ENCODE measurements at regions not wholly inside any gene's neighbourhood (a gene's known extent, or its start where the extent isn't known, plus 50 kb on each side); places are given as distances from the start of the nearest gene placed in this dataset.

- Histone ChIP-seq H3K9ac (peak overlapping the region; percentile 62), H3K4me2 (peak overlapping the region; percentile 18; the same call in 1 of the 2 replicates), H3K79me2 (ENCODE audit: insufficient read depth) (no peaks in the 10 kb centered on the region), H3K27me3 (ENCODE audit: insufficient read depth) (no peaks in the 10 kb centered on the region), H3K36me3 (replicated peaks in 1 of 2; ENCODE audit: control insufficient read depth in 1 of 2, insufficient read depth in 2 of 2, low read length in 1 of 2) (peaks cover 0 to 7% of the 10 kb centered on the region in 2 experiments), H4K20me1 (ENCODE audit: insufficient read depth) (no peaks in the 10 kb centered on the region), H2AFZ (ENCODE audit: low read depth) (peak overlapping the region; percentile 60; the same call in 1 of the 2 replicates), H3K4me1 (ENCODE audit: control insufficient read depth in 1 of 2, insufficient read depth in 2 of 2, low read depth in 1 of 2, low read length in 1 of 2) (peaks cover 0 to 4% of the 10 kb centered on the region in 2 experiments; a peak in 2 of 4 replicates), H3K27ac (ENCODE audit: low read depth in 2 of 2, low read length in 1 of 2) (peak overlapping the region; percentile 73 to 76; a peak in 3 of 4 replicates), H3F3A (replicated peaks; ENCODE audit: insufficient read depth) (peaks cover 13% of the 10 kb centered on the region), H3K9me2 (no peaks in the 10 kb centered on the region), H3K4me3 (ENCODE audit: low read depth in 2 of 2, low read length in 1 of 2) (no peak overlapping the region), H3K9me3 (peaks cover 12% of the 10 kb centered on the region; the same call in 1 of the 2 replicates)
- 68% methylated on average over 3 of the region's 3 CpGs for WGBS (ENCODE audit: low lambda C conversion rate)
- ChIA-PET CTCF (interaction anchor here (1.0 to 1.3 kb wide), 2 partner anchors 8 to 46 kb away, joined by 3 read pairs; no protein-coding TSS in a partner anchor), POLR2A (no interaction called here)
- no peak for DNase-seq
- TF ChIP-seq RCOR1 (IDR thresholded peaks at IDR 0.05; ENCODE audit: low read length) (no peak), RFX5 (IDR thresholded peaks at IDR 0.05; ENCODE audit: low read length) (no peak), USF1 (IDR thresholded peaks at IDR 0.05; ENCODE audit: borderline replicate concordance, low read depth) (no peak), EZH2phosphoT487 (IDR thresholded peaks at IDR 0.05; ENCODE audit: borderline replicate concordance, low read depth) (no peak), FOSL2 (IDR thresholded peaks at IDR 0.05; ENCODE audit: borderline replicate concordance, low read depth) (peak; percentile 54; the same call in 1 of the 2 replicates), NRF1 (IDR thresholded peaks at IDR 0.05; ENCODE audit: low read depth, low read length) (no peak), JUND (IDR thresholded peaks at IDR 0.05) (peak; percentile 66), TEAD4 (IDR thresholded peaks at IDR 0.05; ENCODE audit: borderline replicate concordance, insufficient read depth) (peak; percentile 82), EP300 (IDR thresholded peaks at IDR 0.05; ENCODE audit: borderline replicate concordance in 1 of 2, low read depth in 1 of 2, low read length in 1 of 2) (peak in 1 of 2 experiments; percentile 85; a peak in 2 of 4 replicates), SMC3 (IDR thresholded peaks at IDR 0.05; ENCODE audit: low read depth, low read length) (no peak), RAD21 (IDR thresholded peaks at IDR 0.05; ENCODE audit: low read length) (no peak), USF2 (IDR thresholded peaks at IDR 0.05; ENCODE audit: borderline replicate concordance, low read depth, low read length) (no peak), GATA2 (CRISPR knock-in tag; IDR thresholded peaks at IDR 0.05) (no peak), TAF1 (IDR thresholded peaks at IDR 0.05; ENCODE audit: borderline replicate concordance, low read depth, low read length) (no peak), REST (IDR thresholded peaks at IDR 0.05; ENCODE audit: low read depth, low read length) (no peak), ZBTB33 (IDR thresholded peaks at IDR 0.05; ENCODE audit: borderline replicate concordance, low read depth) (no peak), MXI1 (IDR thresholded peaks at IDR 0.05; ENCODE audit: low read depth, low read length) (no peak), ELF1 (IDR thresholded peaks at IDR 0.05) (peak; percentile 28; the same call in 1 of the 2 replicates), CHD2 (IDR thresholded peaks at IDR 0.05; ENCODE audit: low read length, partially characterized antibody) (no peak), YY1 (IDR thresholded peaks at IDR 0.05; ENCODE audit: low read depth) (no peak), MAX (IDR thresholded peaks at IDR 0.05; ENCODE audit: low read depth) (peak; percentile 49; the same call in 1 of the 2 replicates), GABPA (IDR thresholded peaks at IDR 0.05; ENCODE audit: low read depth) (no peak), PBX3 (IDR thresholded peaks at IDR 0.05) (peak; percentile 72), FOXJ3 (CRISPR knock-in tag; IDR thresholded peaks at IDR 0.05) (no peak), MEF2A (IDR thresholded peaks at IDR 0.05; ENCODE audit: borderline replicate concordance, low read depth) (no peak)
Observed at GRCh38 chr5:57825031-57825686, 342.5 kb upstream of the ACTBL2 start.
